Fibroblast of pulmonary artery (primary cell): ENCODE measurements at regions not wholly inside any gene's neighbourhood (a gene's known extent, or its start where the extent isn't known, plus 50 kb on each side); places are given as distances from the start of the nearest gene placed in this dataset.

Source experiments
- DNase-seq: peaks from one replicate; pipeline ENCODE4 v3.0.0-alpha.2; 2010; ENCODE audit warnings: low read depth
- H3K4me3 ChIP-seq: replicated peaks from 2 replicates; pipeline ENCODE4 v1.5.1; 2011; ENCODE audit warnings: low read depth, mild to moderate bottlenecking, control low read depth, low read length, moderate library complexity
- CTCF ChIP-seq: IDR thresholded peaks from 2 replicates; pipeline ENCODE4 v1.5.1; 2011; ENCODE audit warnings: mild to moderate bottlenecking, control low read depth, low read length, inconsistent platforms; ENCODE audit errors: missing control alignments

GRCh38 chr11:115941481-115941993, 437.3 kb upstream of the CADM1 start:
- H3K4me3 ChIP-seq: no peak overlapping the region
- peak; percentile 77 for DNase-seq
- no peak for TF ChIP-seq CTCF

- TF ChIP-seq CTCF: no peak
- DNase-seq: no peak
- H3K4me3 ChIP-seq: no peak overlapping the region
These were observed 436.8 kb upstream of the CADM1 start for GRCh38 chr11:115941044-115941443.

GRCh38 chr11:115939731-115940421, 435.7 kb upstream of the CADM1 start:
- no peak for DNase-seq

GRCh38 chr11:115939104-115939730, 435.0 kb upstream of the CADM1 start:
- no peak for TF ChIP-seq CTCF
- no peak overlapping the region for H3K4me3 ChIP-seq
- DNase-seq: peak; percentile 12

More at GRCh38 chr11:115939731-115940421, 435.7 kb upstream of the CADM1 start:
- no peak overlapping the region for H3K4me3 ChIP-seq
- no peak for TF ChIP-seq CTCF

- no peak for DNase-seq
- H3K4me3 ChIP-seq: no peak overlapping the region
- TF ChIP-seq CTCF: no peak
These were observed 429.3 kb upstream of the CADM1 start for GRCh38 chr11:115933564-115933963.

- no peak for TF ChIP-seq CTCF
- DNase-seq: no peak
- H3K4me3 ChIP-seq: no peak overlapping the region
These were observed 427.4 kb upstream of the CADM1 start for GRCh38 chr11:115931548-115932083.
